Frontal cortex (tissue), 3 donors: ENCODE measurements at regions not wholly inside any gene's neighbourhood (a gene's known extent, or its start where the extent isn't known, plus 50 kb on each side); places are given as distances from the start of the nearest gene placed in this dataset.
A peak's percentile ranks its signal among the peaks of the same experiment; 100 is the strongest.

Experiments used
- DNase-seq, 2 donors: peaks; one replicate each; pipeline ENCODE4 v3.0.0; 2012; ENCODE audit warnings: low spot score in 2 of 2
- FAIRE-seq: peaks from 2 replicates; lab custom pipeline; 2012; peaks lifted over from hg19 to GRCh38; lab: Jason Lieb, UNC
- donor health status: control.
- donor health status: control.
- donor health status: control.

DNA sequence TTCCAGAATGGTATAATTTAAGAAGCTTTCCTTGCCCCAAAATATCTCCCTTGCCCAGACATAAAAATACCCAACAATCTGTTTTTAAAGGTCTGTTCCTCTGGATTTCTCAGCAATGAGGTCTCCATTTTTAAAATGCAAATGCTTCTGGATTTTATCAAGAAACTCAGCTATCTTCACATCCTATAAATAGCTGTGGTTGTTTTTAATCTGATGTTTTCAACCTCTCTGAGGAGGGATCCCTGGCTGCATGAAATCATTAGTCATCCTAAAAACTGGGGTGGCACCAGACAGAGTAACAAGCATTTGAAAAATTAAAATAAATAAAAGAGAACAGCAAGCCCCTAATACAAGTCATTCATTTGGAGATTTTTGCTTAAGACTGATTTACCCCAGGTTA lies 168.5 kb upstream of the ID4 start:
- no peak for DNase-seq

DNA sequence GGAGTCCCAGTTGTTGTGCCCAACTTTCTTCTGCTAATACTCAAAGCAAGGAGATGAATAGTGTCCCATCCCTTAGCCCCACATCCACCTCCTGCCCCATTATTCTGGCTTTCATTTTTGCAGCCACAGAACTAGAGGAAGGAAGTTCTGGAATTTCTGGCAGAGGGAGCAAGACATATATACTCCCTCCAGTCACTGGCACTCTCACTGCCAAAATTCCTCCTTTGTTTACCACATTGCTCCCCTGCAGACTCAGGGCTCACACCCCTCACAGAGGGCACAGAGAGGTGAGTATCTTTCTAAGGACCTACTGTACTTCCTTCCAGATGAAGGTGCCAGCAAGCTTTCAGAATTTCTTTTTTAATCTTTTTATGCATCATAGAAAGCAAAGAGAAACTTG lies 168.0 kb upstream of the ID4 start:
- FAIRE-seq = no peak

More for the DNA sequence above, 168.5 kb upstream of the ID4 start:
- no peak for FAIRE-seq

DNA sequence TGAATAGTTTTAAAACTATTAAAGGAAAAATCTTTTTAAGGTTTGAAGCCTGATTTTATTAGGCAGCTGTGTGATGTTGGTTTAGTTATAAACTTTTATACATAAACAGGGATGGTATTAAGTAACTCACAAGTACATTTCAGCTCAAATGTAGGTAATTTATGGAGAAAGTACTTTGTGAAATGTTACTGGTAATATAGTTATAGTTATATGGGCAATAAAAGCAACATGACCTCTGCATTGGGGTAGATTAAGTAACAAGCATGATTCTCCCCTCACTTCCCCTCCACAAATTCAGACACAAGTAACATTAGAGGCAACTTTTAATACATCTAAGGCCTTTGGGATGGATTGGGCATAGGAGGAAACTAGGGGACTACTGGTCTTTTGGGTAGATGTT lies 154.3 kb upstream of the ID4 start:
- no peak for FAIRE-seq
- DNase-seq = no peak

More for the DNA sequence above, 168.0 kb upstream of the ID4 start:
- no peak for DNase-seq

DNA sequence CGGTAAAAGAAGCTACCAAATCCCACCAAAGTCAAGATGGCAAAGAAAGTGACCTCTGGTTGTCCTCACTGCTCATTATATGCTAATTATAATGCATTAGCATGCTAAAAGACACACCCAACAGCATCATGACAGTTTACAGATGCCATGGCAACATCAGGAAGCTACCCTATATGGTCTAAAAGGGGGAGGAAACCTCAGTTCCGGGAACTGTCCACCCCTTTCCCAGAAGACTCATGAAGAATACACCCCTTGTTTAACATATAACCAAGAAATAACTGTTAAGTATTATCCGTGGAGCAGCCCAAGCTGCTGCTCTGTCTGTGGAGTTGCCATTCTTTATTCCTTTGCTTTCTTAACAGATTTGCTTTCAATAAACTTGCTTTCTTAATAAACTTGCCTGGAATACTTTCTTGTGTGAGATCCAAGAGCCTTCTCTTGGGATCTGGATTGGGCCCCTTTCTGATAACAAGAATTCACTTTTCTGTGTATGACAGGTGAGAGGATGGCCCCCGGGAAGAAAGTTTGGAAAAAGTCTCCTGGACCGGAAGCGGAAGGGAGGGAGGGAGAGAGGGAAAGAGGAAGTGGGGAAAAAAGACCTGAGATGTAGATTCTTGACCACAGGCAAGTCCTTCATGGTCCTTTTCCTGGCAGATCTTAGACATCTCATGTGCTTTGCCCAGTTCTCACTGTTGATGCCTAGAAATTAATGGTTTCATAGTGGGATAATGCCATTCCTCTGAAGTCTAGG lies 146.7 kb upstream of the ID4 start:
- no peak for DNase-seq
- FAIRE-seq = no peak

DNA sequence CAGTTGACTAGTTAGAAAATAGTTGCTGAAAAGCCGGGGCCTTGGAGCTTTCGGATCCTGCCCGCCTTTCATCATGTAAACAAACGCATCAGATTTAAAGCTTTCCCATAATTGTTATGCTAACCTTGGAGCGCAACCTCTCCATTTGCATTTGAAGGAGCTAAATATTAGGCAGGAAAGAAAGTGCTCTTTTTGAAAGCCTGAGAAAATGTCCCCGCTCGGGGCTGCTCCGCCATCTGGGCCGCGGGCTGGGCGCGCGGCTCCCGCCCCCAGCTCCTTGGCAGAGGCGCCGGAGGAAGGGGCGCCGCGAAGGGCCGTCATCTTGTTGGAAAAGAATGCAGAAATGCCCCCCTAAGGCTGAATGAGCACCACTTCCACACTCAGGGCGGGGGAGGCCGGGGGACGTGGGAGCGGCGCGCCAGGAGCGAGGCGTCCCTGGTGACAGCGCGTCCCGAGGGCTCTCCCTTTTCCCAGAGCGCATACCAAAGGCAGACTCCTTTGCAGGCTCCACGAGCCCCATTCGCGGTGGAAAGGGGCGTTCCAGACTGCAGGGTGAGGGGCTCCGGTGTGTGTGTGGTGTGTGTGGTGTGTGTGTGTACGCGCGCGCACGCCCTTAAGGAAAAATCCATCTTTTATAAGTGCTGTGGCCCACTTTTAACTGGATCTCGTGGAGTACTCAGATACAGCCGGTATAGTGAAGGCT lies 145.6 kb upstream of the ID4 start:
- DNase-seq (peak; percentile 33 to 40), FAIRE-seq (no peak)

DNA sequence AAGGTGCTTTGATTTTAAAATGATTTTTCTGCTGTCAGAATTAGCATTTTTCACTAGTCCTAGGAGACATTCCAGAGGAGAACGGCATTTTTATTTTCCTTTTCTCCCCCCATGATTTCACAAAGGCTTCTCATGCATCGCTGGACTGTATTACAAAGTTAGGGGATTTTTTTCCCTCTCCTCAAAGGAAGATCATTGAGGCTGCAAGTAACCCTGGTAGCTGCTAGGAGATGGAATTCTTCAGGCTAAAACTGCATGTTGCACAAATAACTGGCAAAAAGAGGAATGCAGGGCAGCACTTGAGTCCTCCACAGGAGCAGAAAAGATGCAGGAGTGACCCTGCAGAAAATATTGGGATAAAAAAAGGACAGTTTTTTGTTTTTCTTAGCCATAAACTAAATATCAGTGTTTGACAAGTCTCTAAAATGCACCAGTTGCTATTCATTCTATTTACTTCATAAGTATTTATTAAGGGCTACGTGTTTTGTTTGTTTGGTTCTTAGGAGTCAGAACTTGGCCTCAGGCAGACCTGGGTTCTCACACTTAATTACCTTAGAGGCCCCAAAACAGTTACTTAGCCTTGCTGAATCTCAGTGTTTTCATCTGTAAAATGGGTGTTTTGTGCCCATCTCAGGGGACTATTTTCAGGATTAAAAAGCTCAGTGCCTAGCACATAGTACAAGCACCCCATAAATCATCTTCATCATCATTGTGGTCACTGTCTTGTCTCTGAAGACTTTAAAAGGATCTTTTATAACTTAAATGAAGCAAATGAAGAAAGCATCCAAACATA lies 144.5 kb upstream of the ID4 start:
- FAIRE-seq (no peak), DNase-seq (peak in 1 of 2 donors; percentile 18)

DNA sequence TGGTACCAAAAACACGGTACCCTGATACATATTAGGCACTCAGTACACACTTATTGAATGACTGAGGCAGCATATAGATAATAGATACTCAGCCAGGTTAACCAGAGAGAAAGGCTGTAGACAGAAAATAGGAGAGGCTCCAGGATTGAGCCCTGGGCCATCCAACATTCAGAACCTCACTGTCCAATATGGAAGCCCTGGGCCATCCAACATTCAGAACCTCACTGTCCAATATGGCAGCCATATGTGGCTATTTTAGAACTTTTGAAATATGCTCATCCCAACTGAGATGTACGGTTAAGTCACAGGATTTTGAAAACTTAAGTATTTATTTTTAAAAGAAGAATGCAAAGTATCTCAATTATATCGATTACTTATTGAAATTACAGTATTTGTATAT lies 142.5 kb upstream of the ID4 start:
- DNase-seq = no peak
- FAIRE-seq = no peak

DNA sequence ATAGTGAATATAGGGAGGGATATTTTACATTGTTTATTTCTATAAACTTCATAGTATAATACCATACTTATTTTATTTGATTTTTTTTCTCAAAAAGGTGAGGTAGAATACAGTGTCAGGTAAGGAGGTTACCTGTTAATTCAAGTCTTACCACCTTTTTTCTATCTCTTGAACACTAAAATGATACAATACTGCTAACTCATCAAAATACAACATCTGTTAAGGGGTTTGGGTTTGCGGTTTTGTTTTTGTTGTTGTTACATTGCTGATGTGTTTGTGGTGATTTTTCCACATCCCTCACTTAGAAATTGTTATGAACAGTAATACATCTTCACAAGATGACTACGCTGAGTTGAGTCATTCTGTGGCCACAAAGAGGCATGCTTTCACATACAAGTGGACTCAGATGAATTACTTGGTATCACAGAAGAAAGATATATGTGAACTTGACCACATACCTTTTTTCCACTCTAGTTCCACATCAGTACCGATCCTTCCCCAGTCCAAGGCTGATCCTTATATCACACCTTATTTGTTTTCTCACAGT lies 139.4 kb upstream of the ID4 start:
- no peak for FAIRE-seq
- no peak for DNase-seq

DNA sequence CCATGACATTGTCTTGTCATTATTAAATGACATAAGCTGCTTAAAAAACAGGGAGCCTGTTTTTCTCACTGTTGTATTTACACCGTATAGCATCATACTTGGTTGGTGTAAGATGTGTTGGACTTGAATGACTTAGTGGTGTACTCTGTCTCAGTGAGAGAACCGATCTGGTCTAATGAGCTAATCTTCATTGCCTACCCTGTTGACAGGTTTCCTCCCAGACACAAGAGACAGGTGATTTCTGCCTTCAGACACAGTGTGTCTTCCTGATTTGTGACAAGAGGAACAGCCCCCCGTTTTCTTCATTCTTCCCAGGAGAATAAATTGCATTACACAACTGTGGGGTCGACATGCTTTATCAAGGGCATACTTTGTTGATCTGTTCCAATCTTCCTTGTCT lies 137.2 kb upstream of the ID4 start:
- no peak for FAIRE-seq

DNA sequence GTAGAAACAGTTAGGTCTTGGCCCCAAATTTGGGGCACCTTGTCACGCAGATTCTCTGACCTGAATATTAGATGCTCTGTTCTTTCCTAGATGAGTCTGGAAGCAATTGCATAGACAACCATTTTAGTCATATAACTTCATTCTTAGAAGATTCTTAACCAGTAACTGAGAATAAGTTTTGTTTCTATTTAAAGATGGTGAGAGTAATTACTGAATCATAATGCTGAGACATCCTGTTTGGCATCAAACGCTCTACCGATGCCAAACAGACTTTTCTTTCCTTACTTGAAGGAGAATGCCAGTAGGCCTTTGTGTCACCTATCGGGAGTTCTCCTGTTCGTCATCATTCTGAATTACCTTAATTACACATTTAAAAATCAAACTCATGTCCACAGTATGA lies 131.6 kb upstream of the ID4 start:
- DNase-seq (no peak), FAIRE-seq (no peak)

More for the DNA sequence above, 137.2 kb upstream of the ID4 start:
- DNase-seq = no peak

DNA sequence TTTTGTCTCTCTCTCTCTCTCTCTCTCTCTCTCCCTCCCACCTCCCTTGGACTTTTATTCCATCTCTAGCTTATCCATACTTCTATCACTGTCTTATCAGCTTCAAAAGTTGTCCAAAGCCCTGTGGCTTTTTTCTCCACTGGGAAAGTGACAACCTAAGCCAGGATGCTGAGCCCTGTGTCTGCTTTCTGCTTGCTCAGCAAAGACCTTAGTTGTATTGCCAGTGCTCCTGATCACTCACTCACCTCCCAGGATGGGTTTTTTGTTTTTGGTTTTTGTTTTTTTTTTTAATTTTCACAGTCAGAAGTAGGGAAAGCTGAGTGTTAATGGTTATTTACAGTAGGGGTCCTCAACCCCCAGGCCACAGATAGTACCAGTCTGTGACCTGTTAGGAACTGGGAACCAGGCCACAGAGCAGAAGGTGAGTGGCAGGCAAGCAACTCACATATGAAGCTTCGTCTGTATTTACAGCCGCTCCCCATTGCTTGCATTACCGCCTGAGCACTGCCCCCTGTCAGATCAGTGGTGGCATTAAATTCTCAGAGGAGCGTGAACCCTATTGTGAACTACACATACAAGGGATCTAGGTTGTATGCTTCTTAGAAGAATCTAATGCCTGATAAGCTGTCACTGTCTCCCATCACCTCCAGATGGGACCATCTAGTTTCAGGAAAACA lies 125.0 kb upstream of the ID4 start:
- FAIRE-seq = no peak
- no peak for DNase-seq

DNA sequence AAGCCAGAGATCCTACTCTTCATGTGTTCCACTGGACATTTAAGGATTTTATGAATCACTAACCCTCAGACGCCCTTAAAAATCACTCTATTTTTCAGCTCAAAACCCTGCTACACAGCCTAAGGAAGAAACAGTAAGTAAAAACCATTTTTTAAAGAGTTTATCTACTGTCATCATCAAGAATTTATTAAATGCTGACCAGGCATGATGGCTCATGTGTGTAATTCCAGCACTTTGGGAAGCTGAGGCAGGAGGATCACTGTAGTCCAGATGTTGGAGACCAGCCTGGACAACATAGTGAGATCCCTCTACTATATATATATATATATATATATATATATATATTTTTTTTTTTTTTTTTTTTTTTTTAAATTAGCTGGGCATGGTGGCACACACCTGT lies 124.2 kb upstream of the ID4 start:
- DNase-seq (no peak), FAIRE-seq (no peak)

DNA sequence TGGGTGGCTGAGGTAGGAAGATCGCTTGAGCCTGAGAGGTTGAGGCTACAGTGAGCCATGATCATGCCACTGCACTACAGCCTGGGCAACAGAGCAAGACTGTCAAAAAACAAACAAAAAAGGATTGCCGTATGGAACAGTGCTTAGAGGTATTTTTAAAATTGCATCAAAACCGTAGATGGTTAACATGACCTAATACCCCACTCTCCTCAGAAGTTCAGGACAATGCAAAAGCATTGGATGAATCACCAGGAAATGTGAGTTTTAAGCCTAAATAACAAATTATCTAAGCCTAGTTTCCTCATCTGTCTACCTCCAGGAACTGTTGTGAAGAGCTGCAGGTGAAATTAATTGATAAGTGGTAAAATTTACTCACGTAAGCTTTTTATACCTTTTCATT lies 123.8 kb upstream of the ID4 start:
- FAIRE-seq = no peak
- DNase-seq = no peak

DNA sequence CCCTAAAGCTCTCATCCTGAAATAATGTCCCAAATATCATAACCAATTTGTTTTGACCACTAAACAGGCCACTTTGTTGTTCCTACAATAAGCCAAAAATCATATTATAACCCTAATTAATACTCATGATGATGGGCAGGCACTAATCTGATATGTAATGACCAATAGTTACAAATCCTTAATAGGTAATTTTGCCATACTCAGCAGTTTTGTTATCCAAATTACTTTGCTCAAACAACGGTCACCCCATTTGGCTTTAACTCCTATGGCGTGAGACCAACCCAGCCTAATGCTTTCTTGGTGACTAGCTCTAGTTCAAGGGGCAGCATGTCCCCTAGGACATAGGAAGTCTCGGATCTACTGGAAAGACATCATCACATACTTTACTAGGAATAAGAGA lies 123.2 kb upstream of the ID4 start:
- DNase-seq (no peak), FAIRE-seq (no peak)

DNA sequence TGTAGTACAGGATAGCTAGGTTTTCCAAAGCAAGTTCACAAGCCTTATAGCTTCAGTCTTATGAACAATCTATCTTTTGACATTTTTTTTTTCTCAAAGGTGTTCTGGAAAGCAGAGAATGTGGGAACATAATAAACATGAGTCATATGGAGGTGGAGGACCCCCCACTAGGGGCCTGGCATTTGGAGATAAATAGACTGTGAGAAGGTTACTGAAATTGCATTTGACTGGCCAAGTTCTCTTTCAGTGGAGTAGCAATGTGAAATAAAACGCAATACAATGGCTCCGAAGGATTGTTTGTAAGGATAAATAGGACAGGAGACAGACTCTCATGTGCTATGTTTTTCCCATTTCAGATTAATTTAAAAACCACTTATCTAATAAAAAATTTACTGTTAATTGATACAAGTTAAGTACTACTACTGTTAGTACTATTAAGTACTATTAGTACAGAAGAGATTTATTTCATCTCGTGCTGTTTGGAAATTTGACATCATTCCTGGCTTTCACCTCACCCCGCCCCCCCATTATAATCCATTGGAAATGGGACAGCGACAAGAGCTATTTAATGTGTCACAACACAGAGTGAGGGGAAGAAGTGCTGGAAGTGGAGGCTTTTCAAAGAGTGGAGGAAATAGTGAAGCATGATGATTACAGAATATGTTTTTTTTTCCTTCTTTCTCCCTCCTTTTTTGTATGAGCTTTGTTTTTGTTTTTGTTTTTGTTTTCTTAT lies 122.6 kb upstream of the ID4 start:
- no peak for DNase-seq
- FAIRE-seq = no peak

DNA sequence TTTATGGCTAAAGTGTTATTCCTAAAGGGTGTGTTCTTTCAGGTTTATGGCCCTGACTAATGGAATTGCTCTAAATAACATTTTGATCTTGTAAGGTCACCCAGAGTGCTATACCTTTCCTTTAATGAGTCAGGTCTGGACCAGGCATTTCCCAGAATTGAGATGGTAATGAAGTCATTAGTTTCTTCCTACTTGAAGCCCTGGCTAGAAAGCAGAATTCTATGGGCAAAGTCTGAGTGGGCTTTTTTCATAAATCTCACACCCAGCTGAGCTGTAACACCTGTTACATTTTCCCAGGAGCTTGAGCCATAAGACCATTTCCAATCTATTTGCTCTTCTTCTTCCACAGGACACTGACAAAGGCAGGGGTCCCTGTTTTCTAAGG lies 122.0 kb upstream of the ID4 start:
- no peak for FAIRE-seq

DNA sequence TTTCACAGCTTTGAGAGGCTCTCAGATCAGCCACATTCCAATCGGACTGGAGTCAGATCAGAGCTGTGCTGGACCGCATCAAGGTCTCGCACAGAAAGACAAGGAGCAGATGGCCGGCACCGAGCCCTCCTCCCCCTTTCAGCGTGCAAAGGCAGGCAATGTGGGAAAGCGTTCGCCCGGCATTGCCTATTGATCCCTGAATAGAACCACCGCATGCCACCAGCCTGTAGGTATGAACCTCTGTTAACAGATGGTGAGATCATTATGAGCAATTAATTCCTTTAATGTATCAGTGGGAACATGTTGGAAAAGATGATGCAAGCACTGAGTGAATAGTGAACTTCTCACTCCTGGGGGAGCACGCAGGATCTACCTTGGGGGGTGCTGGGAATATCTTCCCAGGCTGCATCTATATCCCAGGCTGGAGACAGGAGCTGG lies 117.5 kb upstream of the ID4 start:
- DNase-seq = no peak
- no peak for FAIRE-seq

More for the DNA sequence above, 122.0 kb upstream of the ID4 start:
- DNase-seq = no peak

DNA sequence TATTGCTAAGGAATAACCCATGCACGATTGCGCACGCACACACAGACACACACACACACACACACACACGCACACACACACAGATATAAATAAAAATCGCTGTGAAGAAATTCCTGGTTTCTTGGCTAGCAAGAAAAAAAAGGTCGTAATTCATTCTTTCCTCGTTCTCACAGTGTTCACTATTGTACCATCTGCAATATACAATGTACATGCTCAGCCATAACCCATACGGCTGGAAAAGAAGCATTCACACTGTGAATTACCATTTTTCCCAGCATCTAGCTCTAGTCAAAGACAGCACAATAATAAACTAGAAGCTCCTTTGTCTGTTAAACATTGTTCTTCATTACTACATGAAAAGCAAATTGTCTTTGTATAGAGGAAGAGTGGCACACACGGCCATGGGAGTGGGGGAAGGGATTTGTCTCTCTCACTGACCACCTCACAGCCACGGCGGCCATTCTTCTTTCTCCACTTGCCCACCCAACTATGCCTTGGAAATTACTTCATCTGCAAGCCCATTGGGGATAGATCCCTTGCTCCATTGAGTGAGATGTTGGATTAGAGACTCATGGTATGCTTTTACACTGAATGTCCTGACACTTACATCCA lies 115.3 kb upstream of the ID4 start:
- FAIRE-seq (no peak), DNase-seq (no peak)

DNA sequence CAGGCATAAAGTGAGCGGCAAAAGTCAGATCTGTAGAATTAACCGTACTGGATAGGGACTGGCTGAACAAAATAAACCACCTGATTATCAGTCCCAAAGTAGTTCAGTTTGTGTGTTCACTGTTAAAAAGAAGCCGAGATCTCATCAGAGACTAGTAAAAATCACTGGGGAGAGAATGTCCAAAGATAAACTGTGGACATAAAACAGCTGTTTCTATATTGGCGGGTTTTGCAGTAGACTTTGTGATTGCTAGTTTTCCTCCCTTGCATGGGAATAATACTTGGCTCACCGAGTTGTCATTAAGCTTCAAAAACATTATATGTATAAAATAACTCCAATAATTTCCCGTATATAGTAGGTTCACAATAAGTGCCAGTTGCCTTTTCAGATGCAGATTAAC lies 114.2 kb upstream of the ID4 start:
- DNase-seq = no peak
- FAIRE-seq = no peak
